NCI-H1436 treated with DMSO at 0.1 percent for 48 hours (cell line): ENCODE measurements at regions not wholly inside any gene's neighbourhood (a gene's known extent, or its start where the extent isn't known, plus 50 kb on each side); places are given as distances from the start of the nearest gene placed in this dataset.
"Not testable (repeated sequence)": the region's sequence is repeated elsewhere in the genome, so short reads cannot be mapped to it uniquely, and the experiment has no call there.

ENCODE experiments used
- DNase-seq: peaks from one replicate; lab custom pipeline; 2025; lab: John Stamatoyannopoulos, UW

- no peak for DNase-seq
These were observed 411.3 kb downstream of the SLITRK1 start for GRCh38 chr13:83471011-83471410.

GRCh38 chr13:83470133-83470797 is 412.0 kb downstream of the SLITRK1 start:
- DNase-seq: no peak

- no peak for DNase-seq
These were observed 428.6 kb downstream of the SLITRK1 start for GRCh38 chr13:83453723-83454122.

DNA sequence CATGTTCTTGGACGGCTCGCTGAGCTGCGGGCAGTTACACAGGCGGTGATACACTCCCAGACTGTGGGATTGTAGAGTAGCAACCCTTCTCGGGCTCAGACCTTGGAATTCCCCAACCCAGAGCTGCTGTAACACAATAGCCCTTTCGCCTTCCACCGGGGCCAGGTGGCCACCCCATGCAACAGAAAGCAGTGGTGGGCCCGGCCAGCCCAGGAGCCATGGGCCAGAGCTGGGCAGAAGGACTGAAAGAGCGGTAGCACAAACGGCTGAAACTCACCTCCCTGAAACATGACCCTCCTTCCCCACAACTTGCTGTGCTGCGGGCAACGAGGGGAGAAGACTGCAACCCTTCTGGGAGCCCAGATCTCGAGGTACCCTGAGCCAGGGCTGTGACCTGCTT is 429.0 kb downstream of the SLITRK1 start:
- no peak for DNase-seq

DNA sequence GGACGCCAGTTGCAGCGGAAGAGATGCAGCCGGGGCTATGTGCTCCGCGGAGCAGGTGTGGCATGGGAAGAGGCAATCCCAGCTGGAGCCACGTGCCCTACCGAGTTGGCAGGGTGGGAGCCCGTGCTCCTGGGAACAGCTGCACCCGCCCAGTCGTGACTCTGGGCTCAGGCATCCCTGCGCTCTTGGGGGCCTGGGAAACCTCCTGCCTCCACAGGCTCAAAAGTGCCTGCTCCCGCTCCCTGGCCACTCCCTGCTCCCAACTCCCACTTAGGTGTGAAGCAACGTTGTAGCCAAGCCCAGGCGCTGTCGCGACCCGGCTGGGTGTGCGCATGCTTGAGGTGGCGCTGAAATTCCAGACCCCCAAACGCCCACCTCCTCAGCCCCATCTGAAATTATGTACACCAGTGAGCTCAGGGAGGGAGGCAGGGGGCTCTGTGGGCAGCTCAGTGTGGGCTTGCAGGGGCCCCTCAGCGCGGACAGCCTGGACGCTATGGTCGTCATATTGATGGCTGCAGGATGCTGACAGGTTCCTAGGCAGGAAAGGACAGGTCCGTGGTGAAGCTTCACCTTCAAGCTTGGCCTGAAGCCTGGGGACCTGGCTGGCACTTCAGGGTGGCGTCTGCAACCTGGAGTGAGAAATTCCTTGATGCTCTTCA is 429.9 kb downstream of the SLITRK1 start:
- no peak for DNase-seq

DNA sequence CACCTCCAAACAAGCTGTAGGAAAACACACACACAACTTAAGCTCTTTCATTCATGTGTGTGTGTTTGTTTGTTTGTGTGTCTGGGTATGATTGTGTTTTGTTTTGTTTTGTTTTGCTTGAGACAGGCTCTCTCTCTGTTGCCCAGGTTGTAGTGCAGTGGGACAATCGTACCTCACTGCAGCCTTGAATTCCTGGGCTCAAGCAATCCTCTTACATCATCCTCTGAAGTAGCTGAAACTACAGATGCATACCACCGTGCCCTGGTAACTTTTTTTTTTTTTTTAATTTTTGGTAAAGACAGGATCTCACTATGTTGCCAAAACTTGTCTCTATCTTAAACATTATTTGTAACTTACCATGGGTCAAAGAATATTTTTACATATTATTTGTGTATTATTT is 431.7 kb downstream of the SLITRK1 start:
- no peak for DNase-seq

DNA sequence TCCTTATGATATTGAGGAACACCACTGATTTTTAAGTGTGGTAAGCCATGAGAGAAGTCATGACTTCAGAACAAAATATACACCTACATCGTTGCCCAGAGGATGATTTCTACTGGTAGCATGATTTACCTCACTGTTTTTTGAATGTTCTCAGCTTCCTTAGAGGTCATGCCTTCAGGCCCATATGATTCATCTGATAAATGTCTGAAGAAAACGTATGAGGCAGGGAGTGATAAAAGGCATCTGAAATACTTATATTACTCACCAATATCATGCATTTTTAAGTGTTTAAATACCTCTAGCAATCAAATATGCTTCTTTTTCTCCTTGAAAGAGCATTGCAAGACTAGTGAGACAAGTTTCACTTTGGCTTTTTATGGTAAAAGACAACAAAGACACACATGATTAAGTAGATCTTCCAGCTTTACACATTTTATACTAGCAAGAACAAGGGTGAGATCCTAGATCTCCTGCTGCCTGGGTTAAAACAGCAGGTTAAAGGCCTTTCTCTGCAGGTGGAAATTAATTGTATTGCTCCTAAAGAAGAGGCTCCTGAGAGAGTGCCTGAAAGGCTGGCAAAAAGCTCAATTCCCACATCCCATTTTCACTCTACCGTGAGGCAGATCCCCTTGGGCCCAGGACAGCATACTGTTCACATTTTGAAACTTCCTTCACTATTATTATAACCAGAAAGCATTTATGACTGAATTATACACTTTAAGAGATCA is 432.4 kb downstream of the SLITRK1 start:
- no peak for DNase-seq

DNA sequence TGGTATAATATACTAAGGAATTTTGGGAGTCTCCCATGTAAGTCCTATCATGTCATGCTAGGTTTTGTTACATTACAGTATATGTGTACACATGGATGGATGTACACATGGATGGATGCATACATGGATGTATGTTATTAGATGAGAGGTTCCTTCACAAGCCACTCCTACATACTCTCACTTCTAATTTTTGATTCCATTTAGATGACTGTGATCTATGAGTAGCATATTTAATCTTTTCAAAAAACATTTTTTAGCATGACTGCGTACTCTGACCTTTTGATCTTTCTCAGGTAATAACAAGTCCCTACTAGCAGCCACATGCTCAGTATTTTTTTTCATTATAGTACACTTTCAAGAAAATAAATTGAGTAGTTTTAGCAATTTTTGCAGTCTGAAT is 441.8 kb downstream of the SLITRK1 start:
- no peak for DNase-seq

- not testable (repeated sequence) for DNase-seq
These were observed 442.8 kb downstream of the SLITRK1 start for GRCh38 chr13:83439464-83439863.

DNA sequence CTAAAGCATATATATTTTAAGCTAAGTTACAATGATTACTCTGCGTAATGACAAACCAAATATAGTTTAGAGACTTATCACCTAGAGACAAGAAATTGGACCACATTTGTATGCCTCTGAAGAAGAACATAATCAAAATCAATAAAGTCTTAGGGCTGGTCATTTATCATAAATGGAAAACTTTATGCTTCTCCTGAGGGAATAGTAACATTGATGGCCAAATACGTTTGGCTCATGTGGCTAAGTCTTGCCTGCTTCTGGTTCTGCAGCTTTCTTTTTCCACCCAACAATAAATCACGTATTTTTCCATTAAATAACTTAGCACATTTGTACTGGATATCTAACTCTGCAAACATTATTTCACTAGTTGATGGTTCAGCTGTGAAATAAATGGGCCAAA is 458.4 kb downstream of the SLITRK1 start:
- DNase-seq: no peak

- no peak for DNase-seq
These were observed 458.9 kb downstream of the SLITRK1 start for GRCh38 chr13:83423381-83423780.

- DNase-seq: no peak
These were observed 467.9 kb downstream of the SLITRK1 start for GRCh38 chr13:83414393-83414792.

GRCh38 chr13:83386609-83387008 is 495.7 kb downstream of the SLITRK1 start:
- DNase-seq: no peak

- no peak for DNase-seq
These were observed 503.4 kb downstream of the SLITRK1 start for GRCh38 chr13:83378908-83379307.

DNA sequence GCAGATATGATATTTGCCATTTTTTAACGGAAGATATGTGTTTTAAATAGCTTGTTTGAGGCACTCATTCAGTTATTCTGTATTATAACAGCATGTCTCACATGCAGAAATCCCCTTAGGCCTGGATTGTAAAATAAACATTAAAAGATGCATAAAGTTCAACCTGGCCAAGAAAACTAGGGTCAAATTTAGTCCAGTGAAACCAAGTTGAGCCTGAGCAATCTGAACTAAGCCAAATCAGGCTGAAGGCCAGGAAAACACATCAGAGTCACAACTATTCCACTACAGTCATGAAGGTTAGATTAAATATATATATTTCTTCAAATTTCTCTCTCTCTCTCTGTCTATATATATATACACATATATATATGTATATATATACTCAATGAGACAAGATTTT is 504.8 kb downstream of the SLITRK1 start:
- no peak for DNase-seq

GRCh38 chr13:83372786-83373185 is 509.5 kb downstream of the SLITRK1 start:
- DNase-seq: no peak

- DNase-seq: no peak
These were observed 516.6 kb downstream of the SLITRK1 start for GRCh38 chr13:83365723-83366122.

- no peak for DNase-seq
These were observed 527.2 kb downstream of the SLITRK1 start for GRCh38 chr13:83355041-83355440.

GRCh38 chr13:83352391-83352790 is 529.9 kb downstream of the SLITRK1 start:
- no peak for DNase-seq

- no peak for DNase-seq
These were observed 531.7 kb downstream of the SLITRK1 start for GRCh38 chr13:83350569-83350968.

- no peak for DNase-seq
These were observed 537.8 kb downstream of the SLITRK1 start for GRCh38 chr13:83344518-83344917.

GRCh38 chr13:83340170-83340569 is 542.1 kb downstream of the SLITRK1 start:
- DNase-seq: no peak
